Uterus (tissue), 2 donors: ENCODE measurements at regions not wholly inside any gene's neighbourhood (a gene's known extent, or its start where the extent isn't known, plus 50 kb on each side); places are given as distances from the start of the nearest gene placed in this dataset.
"Not testable (repeated sequence)": the region's sequence is repeated elsewhere in the genome, so short reads cannot be mapped to it uniquely, and the experiment has no call there.

ENCODE experiments used
- POLR2A ChIP-seq, 2 donors: fragments of 450-650 bp; IDR thresholded peaks; one replicate each; pipeline ENCODE4 v1.6.1; 2016; ENCODE audit warnings: antibody characterized with exemption in 2 of 2, mild to moderate bottlenecking in 1 of 2, moderate library complexity in 1 of 2
- TF ChIP-seq, protein P1 (sequence below), 4 experiments: fragments of 200-600 bp in 2 of 4; fragments of 450-650 bp in 2 of 4; sonication (generic) in 2 of 4; IDR thresholded peaks; one replicate each; pipeline ENCODE4 v1.5.1; 2016 to 2019; ENCODE audit warnings: antibody characterized with exemption in 4 of 4, mild to moderate bottlenecking in 2 of 4, moderate library complexity in 1 of 4

GRCh38 chr2:91526083-91526482, 2834.6 kb downstream of the RPIA start:
- TF ChIP-seq, protein P1, sequence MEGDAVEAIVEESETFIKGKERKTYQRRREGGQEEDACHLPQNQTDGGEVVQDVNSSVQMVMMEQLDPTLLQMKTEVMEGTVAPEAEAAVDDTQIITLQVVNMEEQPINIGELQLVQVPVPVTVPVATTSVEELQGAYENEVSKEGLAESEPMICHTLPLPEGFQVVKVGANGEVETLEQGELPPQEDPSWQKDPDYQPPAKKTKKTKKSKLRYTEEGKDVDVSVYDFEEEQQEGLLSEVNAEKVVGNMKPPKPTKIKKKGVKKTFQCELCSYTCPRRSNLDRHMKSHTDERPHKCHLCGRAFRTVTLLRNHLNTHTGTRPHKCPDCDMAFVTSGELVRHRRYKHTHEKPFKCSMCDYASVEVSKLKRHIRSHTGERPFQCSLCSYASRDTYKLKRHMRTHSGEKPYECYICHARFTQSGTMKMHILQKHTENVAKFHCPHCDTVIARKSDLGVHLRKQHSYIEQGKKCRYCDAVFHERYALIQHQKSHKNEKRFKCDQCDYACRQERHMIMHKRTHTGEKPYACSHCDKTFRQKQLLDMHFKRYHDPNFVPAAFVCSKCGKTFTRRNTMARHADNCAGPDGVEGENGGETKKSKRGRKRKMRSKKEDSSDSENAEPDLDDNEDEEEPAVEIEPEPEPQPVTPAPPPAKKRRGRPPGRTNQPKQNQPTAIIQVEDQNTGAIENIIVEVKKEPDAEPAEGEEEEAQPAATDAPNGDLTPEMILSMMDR (IDR thresholded peaks at IDR 0.05): not testable (repeated sequence)
- not testable (repeated sequence) for TF ChIP-seq POLR2A (IDR thresholded peaks at IDR 0.05)
